ENCODE measurements at regions not wholly inside any gene's neighbourhood (a gene's known extent, or its start where the extent isn't known, plus 50 kb on each side); places are given as distances from the start of the nearest gene placed in this dataset.
"Not testable (repeated sequence)": the region's sequence is repeated elsewhere in the genome, so short reads cannot be mapped to it uniquely, and the experiment has no call there.

GRCh38 chr10:3314445-3315085 is 142.0 kb upstream of the PITRM1 start:
- TF ChIP-seq CTCF, POLR2A, POLR2AphosphoS5 (IDR thresholded peaks at IDR 0.05): not testable (repeated sequence)

All from transverse colon (tissue), 4 donors.